Activated CD8-positive, alpha-beta memory T cell treated with anti-CD3 and anti-CD28 coated beads, Interleukin-2, amount 50 U/mL, for 24 hours (primary cell): ENCODE measurements at regions not wholly inside any gene's neighbourhood (a gene's known extent, or its start where the extent isn't known, plus 50 kb on each side); places are given as distances from the start of the nearest gene placed in this dataset.

ENCODE experiments used
- DNase-seq: peaks from one replicate; pipeline ENCODE4 v3.0.0-alpha.2; 2020; ENCODE audit errors: extremely low read depth

DNA sequence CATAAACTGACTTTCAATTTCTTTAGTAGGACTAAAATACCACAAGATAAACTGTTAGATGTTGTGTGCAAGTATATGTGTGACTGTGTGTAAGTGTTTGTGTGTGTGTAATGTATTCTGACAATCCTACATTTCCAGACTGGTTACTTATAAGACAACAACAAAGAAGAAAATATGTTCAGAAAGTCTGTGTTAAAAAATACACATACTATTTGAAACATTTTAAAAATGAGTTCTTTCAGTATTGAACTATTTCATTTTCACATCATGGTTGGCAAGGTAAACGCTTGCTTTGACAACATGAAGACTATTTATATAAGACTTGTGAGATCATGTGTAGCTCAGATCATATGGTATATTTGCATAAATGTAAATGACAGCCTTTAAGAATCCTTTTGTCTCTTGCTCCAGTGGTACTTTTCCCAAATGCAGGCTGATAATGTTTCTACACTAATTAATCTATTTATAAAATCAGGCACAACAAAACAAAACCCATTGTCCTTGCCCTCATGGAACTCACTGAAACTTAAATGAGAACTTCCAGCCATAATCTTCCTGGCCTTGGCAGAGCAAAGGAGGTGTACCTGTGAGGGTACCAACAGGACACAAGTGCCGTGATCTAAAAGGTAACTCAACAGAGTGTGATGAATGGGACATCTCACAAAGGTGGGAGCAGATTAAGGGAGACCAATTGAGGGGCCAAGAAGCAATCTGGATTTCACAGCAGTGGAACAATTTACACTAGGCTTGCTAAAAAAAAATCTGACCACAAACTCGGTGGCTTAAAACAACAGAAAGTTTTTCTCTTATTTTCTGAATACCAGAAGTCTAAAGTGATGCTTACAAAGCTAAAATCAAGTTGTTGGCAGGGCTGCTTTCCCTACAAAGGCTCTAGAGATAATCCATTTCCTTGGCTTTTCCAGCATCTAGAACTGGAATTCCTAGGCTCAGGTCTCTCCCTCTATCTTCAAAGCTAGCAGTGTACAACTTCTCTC, 349.0 kb downstream of the TBC1D4 start:
- DNase-seq, result no peak

DNA sequence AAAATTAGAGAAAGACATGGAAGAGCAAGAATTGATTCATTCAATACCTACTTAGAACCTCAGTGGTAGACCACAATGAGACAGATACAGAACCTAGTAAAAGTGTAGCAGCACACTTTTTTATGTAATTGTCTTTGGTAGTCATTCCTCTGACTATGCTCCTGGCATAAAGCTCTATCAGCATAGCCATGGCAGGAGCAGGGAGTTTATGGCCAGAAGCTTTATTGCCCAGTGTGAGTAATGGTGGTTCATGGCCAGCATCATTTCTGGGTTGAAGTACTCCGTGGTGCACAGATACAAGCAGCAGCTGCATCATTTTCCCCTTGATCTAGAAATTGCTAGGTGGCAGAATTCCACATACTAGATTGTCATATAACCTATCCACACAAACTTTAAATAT, 352.6 kb downstream of the TBC1D4 start:
- DNase-seq, result no peak

DNA sequence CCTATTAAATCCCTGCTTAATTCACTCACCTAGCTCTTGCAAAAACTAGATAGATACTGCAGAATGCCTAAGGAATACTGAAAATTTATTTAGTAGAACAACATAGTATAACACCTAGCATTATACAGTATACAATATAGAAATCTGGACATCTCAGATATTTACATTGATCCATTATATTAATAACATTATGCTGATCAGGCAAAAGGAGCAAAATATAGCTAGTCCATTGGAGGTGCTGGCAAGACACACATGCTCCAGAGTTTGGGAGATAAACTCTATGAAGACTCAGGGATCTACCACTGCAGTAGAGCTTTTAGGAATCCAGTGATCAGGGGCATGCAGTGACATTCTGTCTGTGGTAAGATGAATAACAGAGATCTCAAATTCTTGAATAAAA, 357.6 kb downstream of the TBC1D4 start:
- no peak for DNase-seq

DNA sequence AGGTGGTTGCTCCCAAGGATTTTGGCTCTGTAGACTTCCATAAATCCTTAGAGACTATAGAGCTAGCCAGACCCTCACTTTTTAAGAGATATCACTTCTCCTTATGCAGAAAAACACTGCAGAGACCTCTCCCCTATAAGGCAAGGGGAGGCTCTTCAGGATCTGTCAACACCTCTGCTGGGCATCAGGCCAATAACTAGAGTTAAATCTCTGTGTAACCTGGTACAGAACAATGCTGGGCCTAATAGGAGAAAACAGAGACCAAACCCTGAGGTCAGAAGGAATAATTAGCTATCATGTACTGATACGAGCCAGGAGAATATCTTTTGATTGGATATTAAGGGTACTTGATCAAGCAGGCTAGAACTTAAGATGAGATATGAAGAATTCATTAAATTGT, 358.5 kb downstream of the TBC1D4 start:
- no peak for DNase-seq

DNA sequence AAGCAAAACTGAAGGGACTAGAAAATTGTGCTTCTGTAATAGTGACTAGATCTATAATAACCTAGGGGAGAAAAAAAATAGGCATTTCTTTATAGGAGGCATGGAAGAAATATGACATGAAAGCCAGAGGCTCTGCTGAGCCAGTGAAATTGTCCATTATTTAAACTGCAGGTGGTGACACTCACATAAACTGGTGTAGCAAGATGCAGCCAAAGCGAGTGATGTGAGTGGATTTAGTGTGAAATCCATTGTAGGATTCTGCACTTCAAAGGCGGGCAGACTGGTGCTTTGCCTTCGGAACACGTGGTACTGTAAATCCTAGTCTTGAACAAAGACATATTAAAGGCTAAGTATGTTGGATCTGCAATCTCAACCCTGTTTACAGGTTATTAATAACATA, 361.9 kb downstream of the TBC1D4 start:
- DNase-seq, result no peak

DNA sequence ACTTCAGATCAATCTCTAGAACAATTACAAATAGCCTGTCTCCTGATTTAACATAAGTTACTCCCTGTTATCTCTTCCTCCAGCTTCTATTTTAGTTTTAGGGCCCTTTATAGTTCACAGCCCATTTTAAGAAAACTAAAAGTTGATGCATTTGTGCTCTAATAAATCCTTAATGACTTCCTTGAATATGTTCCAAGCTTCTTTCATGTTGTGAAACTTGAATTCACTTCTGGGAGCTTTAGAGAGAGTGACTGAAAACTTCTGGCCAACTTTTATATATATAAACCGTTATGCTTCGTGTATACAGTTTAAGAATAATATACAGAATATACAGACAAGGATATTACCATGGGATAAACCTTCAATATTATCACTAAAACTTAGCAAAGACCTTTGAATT, 366.8 kb downstream of the TBC1D4 start:
- no peak for DNase-seq

DNA sequence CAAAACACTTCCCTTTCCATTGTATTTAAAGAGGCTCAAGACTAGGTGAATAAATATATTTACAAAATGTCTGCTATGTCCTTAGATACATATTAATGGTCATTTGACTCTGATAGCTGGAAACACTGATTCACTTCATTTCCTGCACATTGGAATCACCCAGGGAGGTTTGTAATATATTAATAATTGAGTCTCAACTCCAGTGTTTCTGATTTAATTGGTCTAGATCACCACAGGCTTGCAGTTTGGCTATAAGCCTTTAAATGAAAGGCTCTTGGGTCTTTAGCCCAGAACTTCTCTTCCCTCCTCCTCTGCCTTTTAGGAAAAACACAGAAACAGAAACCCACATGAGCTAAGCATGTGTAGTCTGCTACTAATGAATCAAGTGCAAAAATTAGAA, 378.0 kb downstream of the TBC1D4 start:
- DNase-seq, result no peak

DNA sequence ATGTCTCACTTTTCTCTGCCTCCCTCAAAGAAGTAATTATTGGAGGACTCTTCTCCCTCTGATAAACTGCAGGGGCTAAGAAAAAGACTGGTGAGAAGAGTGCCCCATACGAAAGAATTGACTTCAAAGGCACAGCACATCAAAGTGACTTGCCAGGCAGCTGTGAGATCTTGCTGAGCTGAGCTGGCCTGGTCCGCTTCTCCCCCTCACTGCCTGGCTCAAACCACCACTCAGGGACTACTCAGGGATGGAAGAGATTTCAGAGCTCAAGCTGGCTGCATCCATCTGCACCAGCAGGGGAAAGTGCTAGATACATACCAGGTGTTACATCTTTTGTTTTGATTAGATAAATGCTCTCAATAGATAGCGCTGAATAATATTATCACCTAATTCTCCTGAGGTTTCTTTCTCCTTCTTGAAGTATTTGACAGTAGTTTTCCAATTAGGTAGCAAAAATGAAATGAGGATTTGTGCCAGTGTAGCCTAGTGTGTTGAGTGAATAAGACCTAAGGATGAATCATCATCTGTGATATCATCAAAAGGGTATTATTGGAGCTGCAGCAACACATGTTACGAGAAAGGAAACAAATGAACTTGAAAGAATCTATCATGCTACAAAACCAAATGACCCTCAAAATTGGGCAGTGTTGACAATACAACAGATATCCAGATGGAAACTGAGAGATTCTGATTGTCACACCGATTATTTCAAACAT, 379.8 kb downstream of the TBC1D4 start:
- no peak for DNase-seq

DNA sequence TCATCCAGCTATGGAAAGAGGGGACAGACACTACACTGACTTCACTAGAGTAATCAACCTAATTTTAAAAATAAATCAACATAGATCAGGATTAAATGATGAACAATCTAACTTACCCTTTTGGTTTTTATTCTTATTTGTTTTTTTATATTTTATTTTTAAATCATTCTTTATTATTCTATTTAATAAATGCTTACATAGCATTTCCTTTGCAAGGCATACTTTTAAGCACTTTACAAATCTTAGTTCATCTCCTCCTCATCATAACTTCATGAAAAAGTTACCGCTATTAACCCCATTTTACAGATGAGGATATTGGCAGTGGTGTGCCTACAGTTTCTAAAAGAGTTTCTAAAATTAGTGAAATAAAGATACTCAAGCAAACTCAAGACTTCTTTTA, 380.6 kb downstream of the TBC1D4 start:
- no peak for DNase-seq

DNA sequence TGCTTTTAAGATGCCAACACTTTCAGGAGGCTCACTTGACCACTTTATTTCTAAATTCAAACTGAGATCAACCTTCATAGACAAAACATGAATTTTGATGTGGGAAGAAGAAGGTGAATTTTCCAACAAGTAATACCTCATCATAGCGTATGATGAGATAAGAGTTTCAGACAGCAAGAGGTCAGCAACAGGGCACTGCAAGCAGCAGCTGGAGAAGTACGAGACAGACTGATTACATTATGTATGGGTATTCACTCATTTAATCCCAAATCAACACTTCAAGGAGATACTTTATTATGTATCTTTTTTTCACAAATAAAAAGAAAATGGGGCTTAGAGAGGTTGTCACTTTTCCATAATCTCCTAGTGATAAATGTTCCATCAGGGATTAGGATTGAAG, 389.8 kb downstream of the TBC1D4 start:
- DNase-seq, result no peak

DNA sequence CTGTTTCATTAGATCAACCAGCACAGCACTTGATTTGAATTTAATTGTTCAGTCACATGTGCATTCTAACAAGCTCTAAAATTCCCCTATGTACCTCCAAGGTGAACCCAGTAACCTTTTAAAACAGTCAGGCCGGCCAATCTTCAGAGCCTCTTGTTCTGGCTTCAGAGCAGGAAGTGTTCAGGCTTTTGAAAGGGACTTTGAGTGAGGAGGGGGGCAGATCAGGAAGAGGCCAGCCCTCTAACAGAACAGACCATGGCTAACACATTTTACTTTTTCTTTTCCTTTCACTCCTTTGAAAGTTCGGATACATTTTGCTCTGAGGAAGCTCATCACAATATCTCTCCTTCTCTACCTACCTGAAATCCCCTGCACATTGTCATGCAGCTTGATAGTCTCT, 390.3 kb downstream of the TBC1D4 start:
- no peak for DNase-seq

DNA sequence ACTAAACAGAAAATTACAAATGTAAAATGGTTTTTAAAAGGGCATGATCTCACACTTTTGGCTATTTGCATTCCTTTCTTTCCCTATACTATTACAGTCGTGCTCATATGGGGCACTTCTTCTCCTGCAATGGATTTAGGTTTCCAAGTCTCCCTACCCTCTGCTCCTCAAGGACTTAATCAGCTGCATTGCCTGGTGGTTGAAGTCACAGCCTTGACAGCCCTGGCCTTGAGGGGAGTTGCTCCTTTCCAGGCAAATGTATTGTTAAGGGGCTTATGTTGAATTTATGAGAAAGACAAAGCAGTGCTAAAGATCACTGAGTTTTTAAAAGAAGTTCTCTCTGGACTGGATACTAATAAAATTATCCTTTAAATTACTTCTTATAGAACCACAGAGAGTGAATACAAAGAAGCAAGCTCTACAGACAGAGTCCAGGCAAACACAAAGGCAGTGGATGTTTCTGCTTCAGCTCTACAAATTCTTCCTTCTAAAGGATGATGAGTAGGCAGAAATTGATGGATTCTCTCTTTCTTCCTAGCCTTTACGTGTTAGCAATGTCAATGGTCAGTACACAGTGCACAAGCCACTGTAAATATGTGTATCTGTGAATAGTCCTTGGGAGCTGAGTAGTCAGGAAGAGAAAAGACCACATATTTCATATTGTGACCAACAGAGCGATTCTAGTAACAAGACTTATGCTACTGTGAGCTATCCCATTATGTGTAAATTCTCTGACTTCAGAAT, 390.9 kb downstream of the TBC1D4 start:
- no peak for DNase-seq

DNA sequence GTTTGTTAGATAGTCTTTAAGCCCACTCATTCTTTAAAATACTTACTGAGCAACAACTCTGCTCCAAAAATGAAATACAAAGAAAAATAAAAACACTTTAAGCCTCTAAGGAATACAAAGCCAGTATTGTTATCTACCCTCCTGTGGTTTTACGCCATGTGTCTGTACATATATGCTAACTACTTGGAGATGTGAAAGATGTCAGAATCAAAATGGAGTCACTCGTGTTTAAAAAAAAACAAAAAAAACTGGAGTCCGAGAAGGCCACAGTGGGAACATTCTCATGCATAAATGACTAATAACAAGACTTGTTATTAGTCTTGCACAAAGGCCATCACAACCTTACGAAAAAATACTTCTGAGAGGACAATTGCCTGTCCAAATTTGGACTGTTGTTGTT, 393.1 kb downstream of the TBC1D4 start:
- DNase-seq, result no peak

DNA sequence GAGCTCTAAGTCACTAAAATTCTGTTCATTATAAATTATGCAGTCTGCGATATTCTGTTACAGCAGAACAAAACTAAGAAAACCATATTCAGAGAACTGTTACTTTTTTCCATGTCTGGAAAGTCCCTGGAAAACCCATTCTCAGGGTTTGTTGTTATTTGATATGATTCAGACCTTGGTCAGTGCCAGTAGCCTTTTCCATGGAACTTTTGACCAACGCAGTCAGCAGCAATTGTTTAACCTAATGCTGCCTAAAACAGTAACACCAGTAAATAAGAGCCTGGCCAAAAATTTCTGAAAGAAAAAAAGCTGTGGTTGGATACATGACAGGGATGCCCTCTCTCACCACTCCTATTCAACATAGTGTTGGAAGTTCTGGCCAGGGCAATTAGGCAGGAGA, 402.7 kb downstream of the TBC1D4 start:
- no peak for DNase-seq

DNA sequence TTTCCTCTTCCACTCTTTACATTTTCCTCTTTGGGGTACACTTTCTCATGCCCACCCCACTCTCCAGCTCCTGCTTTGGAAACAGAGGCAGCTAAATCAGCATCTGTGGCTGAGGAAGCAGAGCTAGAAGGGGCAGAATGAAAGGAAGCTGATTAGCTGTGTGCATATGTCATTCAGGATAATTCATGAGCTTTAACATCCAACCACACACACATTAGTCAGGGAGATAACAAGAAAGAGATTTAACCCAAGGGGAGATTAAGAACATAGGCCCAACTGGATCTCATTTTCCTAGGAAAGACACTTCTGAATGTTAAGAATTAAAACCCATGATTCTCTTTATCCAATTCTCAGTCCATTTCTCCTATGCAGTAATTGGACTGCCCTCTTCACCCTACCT, 405.5 kb downstream of the TBC1D4 start:
- no peak for DNase-seq

DNA sequence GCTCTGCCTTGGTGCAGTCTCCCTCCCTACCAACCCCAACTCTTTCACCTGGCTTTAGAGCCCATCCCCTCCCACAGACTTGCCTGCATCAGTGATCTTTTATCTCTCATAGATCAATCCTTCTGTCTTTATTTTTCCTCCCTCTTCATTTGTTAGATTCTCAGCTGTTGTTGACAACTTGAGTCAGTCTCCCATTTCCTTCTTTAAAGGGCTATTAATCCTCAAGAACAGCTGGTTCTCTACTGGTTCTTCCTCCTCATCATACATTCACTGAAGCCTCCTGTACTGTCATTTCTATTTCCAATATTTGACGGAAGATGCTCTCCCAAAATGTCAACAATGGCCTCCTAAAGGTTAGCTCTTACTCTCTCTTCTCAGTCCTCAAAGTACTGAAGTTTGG, 408.2 kb downstream of the TBC1D4 start:
- DNase-seq, result no peak

DNA sequence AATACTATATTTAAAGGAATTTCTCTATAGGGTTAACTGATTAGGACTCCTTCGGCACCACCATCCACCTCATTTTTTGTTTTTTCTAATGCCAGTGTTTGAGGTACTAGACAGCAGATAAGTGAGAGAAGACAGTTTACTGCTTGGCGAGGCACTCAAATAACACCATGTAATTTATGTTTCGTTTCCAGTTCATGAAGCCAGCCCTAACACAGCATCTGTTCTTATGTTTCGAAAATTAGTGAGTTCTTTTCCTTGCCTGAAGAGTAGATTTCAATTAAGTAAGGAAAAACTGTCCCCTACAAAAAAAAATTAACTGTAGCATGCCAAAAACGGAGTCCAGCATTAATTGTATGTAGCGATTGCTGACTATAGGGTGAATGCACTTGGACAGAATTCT, 409.1 kb downstream of the TBC1D4 start:
- no peak for DNase-seq

DNA sequence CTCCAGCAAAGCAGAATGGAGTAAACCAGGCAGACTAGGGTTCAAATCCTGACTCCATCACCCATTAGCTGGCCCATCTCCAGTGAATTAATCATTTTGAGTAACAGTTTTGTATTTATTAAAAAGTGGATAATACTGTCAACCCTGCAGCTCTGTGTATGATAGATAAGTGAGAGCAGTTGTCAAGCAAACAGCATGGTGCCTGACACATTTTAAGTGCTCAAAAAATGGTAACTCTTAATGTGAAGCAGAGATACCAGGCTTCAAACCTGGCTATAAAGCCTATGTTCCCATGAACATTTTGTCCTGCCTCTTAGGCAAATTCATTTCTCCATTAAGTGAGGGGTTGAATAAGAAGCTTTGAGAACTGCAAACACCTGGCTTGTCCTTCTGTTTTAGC, 409.6 kb downstream of the TBC1D4 start:
- DNase-seq, result no peak

DNA sequence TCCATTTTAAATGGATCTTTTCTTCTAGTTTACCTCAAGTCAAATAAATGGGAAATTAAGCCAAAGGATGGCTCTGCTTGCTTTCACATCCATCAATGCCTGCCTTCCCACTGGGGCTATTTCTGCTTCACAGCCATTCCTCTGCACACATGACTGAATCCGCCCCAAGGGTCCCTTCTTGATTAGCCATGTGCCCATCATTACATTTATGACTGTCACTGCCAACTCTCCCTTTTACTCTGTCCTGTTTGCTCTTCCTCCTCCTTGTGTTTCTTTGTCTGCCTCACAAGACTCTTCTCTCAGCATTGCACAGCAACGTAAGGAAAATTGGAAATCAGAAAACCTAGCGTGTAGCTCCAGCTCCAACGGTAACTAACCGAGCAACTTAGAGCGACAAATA, 410.2 kb downstream of the TBC1D4 start:
- no peak for DNase-seq

DNA sequence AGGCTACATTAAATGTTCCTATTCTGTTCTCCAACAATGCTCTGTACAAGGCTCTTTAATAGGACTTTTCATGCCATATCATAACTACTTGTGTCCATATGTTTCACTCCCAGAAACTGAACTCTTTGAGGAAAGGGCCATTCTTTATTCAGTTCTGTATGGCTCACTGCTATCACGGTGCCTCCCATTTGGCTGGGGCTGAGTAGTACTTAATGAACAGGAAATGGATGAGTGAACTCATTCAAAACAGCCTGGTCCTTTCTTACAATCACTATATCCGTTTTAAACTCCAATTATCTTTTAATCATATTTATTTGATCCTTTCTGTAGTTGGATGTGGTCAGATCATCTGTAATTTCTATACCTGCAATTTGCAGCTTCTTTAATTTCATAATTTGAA, 410.6 kb downstream of the TBC1D4 start:
- DNase-seq, result no peak

DNA sequence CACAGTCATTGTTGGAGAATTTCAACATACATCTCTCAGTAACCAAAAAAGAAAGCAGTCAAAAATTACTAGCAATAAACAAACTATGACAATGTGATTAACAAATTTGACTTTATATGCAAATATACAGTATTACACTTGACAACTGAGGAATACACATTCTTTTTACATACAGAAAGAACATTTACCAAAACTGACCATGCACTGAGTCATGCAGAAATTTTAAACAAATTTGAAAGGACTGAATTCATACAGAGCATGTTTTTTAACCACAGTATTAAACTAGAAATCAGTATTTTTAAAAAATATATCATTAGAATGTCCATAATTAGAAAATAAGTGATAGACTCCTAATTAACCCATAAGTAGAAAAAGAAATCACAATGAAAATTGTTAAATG, 420.1 kb downstream of the TBC1D4 start:
- no peak for DNase-seq

DNA sequence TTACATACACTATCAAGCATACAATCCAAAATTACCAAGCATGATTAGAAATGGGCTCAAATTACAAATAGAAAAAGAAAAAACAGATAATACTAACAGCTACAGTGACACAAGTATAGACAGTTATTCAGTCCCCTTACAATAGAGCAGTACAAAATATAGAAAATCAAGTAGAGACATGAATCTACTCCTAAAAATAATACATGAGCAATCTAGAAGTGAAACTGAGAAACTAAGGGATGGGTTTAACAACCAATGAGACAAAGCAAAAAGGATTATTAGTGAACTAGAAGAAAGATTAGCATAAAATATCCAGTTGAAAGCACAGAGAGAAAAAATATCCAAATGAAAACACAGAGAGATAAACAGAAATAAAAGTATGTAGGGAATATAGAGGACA, 426.7 kb downstream of the TBC1D4 start:
- no peak for DNase-seq

DNA sequence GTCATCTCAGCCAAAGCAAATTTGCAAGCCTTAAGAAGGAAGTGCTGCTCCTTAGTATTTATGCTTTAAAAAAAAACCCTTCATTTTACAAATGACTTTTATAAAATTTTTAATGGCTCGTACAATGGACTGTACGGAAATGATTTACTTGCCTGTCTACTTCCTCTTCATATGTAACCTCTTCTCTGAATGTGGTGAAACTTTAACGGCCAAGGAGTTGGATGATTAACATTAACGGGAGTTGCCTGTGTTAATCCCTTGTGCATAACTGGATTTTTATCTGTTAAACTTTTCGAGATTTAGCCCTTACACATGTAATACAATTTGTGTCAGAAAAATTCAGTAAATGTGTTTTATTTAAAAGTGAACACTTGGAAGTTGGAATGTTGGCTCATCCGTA, 429.4 kb downstream of the TBC1D4 start:
- DNase-seq, result no peak
